ENCODE measurements at regions not wholly inside any gene's neighbourhood (a gene's known extent, or its start where the extent isn't known, plus 50 kb on each side); places are given as distances from the start of the nearest gene placed in this dataset.
"Not testable (repeated sequence)": the region's sequence is repeated elsewhere in the genome, so short reads cannot be mapped to it uniquely, and the experiment has no call there.

- not testable (repeated sequence) for H3K9ac ChIP-seq (ENCODE audit: low read depth in 1 of 2, low read length in 2 of 2); H3K27ac ChIP-seq (ENCODE audit: low read depth, low read length); H3K36me3 ChIP-seq (ENCODE audit: control insufficient read depth in 1 of 2, insufficient read depth in 2 of 2, low read length in 2 of 2); H3K4me1 ChIP-seq (ENCODE audit: control insufficient read depth in 1 of 2, insufficient read depth in 2 of 2, low read length in 2 of 2); H3K27me3 ChIP-seq (ENCODE audit: control insufficient read depth in 1 of 2, insufficient read depth in 2 of 2, low read length in 2 of 2); H3K9me3 ChIP-seq (ENCODE audit: control insufficient read depth in 1 of 2, low read length in 2 of 2); H3K4me3 ChIP-seq (ENCODE audit: low read depth in 1 of 2, low read length in 2 of 2)
Observed at GRCh38 chr10:37525410-37525809, 332.0 kb downstream of the ZNF248 start.

GRCh38 chr10:37520488-37520887 lies 336.9 kb downstream of the ZNF248 start:
- H3K27ac ChIP-seq (ENCODE audit: low read depth, low read length): no peak overlapping the region
- H3K36me3 ChIP-seq (ENCODE audit: control insufficient read depth in 1 of 2, insufficient read depth in 2 of 2, low read length in 2 of 2): no peaks in the 10 kb centered on the region
- H3K9ac ChIP-seq (ENCODE audit: low read depth in 1 of 2, low read length in 2 of 2): no peak overlapping the region
- H3K4me1 ChIP-seq (ENCODE audit: control insufficient read depth in 1 of 2, insufficient read depth in 2 of 2, low read length in 2 of 2): no peaks in the 10 kb centered on the region
- H3K27me3 ChIP-seq (ENCODE audit: control insufficient read depth in 1 of 2, insufficient read depth in 2 of 2, low read length in 2 of 2): no peaks in the 10 kb centered on the region
- H3K9me3 ChIP-seq (ENCODE audit: control insufficient read depth in 1 of 2, low read length in 2 of 2): peaks cover 0 to 5% of the 10 kb centered on the region in 2 donors
- no peak overlapping the region for H3K4me3 ChIP-seq (ENCODE audit: low read depth in 1 of 2, low read length in 2 of 2)

GRCh38 chr10:37510520-37510919 lies 346.9 kb downstream of the ZNF248 start:
- peaks cover 2 to 12% of the 10 kb centered on the region in 2 donors for H3K9me3 ChIP-seq (ENCODE audit: control insufficient read depth in 1 of 2, low read length in 2 of 2)
- H3K36me3 ChIP-seq (ENCODE audit: control insufficient read depth in 1 of 2, insufficient read depth in 2 of 2, low read length in 2 of 2); H3K27ac ChIP-seq (ENCODE audit: low read depth, low read length); H3K27me3 ChIP-seq (ENCODE audit: control insufficient read depth in 1 of 2, insufficient read depth in 2 of 2, low read length in 2 of 2); H3K9ac ChIP-seq (ENCODE audit: low read depth in 1 of 2, low read length in 2 of 2); H3K4me1 ChIP-seq (ENCODE audit: control insufficient read depth in 1 of 2, insufficient read depth in 2 of 2, low read length in 2 of 2); H3K4me3 ChIP-seq (ENCODE audit: low read depth in 1 of 2, low read length in 2 of 2): not testable (repeated sequence)

- H3K9ac ChIP-seq (ENCODE audit: low read depth in 1 of 2, low read length in 2 of 2): no peak overlapping the region
- H3K4me1 ChIP-seq (ENCODE audit: control insufficient read depth in 1 of 2, insufficient read depth in 2 of 2, low read length in 2 of 2): no peaks in the 10 kb centered on the region
- no peaks in the 10 kb centered on the region for H3K9me3 ChIP-seq (ENCODE audit: control insufficient read depth in 1 of 2, low read length in 2 of 2)
Observed at GRCh38 chr10:37496061-37496460, 361.3 kb downstream of the ZNF248 start.

GRCh38 chr10:37495415-37495814 lies 362.0 kb downstream of the ZNF248 start:
- H3K9me3 ChIP-seq (ENCODE audit: control insufficient read depth in 1 of 2, low read length in 2 of 2): peaks cover 0 to 2% of the 10 kb centered on the region in 2 donors
- no peaks in the 10 kb centered on the region for H3K4me1 ChIP-seq (ENCODE audit: control insufficient read depth in 1 of 2, insufficient read depth in 2 of 2, low read length in 2 of 2)
- H3K9ac ChIP-seq (ENCODE audit: low read depth in 1 of 2, low read length in 2 of 2): no peak overlapping the region
- no peak overlapping the region for H3K27ac ChIP-seq (ENCODE audit: low read depth, low read length)
- no peak overlapping the region for H3K4me3 ChIP-seq (ENCODE audit: low read depth in 1 of 2, low read length in 2 of 2)
- no peaks in the 10 kb centered on the region for H3K36me3 ChIP-seq (ENCODE audit: control insufficient read depth in 1 of 2, insufficient read depth in 2 of 2, low read length in 2 of 2)
- no peaks in the 10 kb centered on the region for H3K27me3 ChIP-seq (ENCODE audit: control insufficient read depth in 1 of 2, insufficient read depth in 2 of 2, low read length in 2 of 2)

More at GRCh38 chr10:37496061-37496460, 361.3 kb downstream of the ZNF248 start:
- H3K4me3 ChIP-seq (ENCODE audit: low read depth in 1 of 2, low read length in 2 of 2): no peak overlapping the region
- H3K27ac ChIP-seq (ENCODE audit: low read depth, low read length): no peak overlapping the region
- no peaks in the 10 kb centered on the region for H3K36me3 ChIP-seq (ENCODE audit: control insufficient read depth in 1 of 2, insufficient read depth in 2 of 2, low read length in 2 of 2)
- no peaks in the 10 kb centered on the region for H3K27me3 ChIP-seq (ENCODE audit: control insufficient read depth in 1 of 2, insufficient read depth in 2 of 2, low read length in 2 of 2)

- not testable (repeated sequence) for H3K9ac ChIP-seq (ENCODE audit: low read depth in 1 of 2, low read length in 2 of 2); H3K4me3 ChIP-seq (ENCODE audit: low read depth in 1 of 2, low read length in 2 of 2); H3K36me3 ChIP-seq (ENCODE audit: control insufficient read depth in 1 of 2, insufficient read depth in 2 of 2, low read length in 2 of 2); H3K9me3 ChIP-seq (ENCODE audit: control insufficient read depth in 1 of 2, low read length in 2 of 2); H3K27me3 ChIP-seq (ENCODE audit: control insufficient read depth in 1 of 2, insufficient read depth in 2 of 2, low read length in 2 of 2); H3K27ac ChIP-seq (ENCODE audit: low read depth, low read length); H3K4me1 ChIP-seq (ENCODE audit: control insufficient read depth in 1 of 2, insufficient read depth in 2 of 2, low read length in 2 of 2)
Observed at GRCh38 chr10:37493185-37493796, 364.1 kb downstream of the ZNF248 start.

GRCh38 chr10:37490266-37490665 lies 364.9 kb downstream of the ANKRD30A start:
- no peaks in the 10 kb centered on the region for H3K36me3 ChIP-seq (ENCODE audit: control insufficient read depth in 1 of 2, insufficient read depth in 2 of 2, low read length in 2 of 2)
- no peaks in the 10 kb centered on the region for H3K4me1 ChIP-seq (ENCODE audit: control insufficient read depth in 1 of 2, insufficient read depth in 2 of 2, low read length in 2 of 2)
- H3K27me3 ChIP-seq (ENCODE audit: control insufficient read depth in 1 of 2, insufficient read depth in 2 of 2, low read length in 2 of 2): no peaks in the 10 kb centered on the region
- no peak overlapping the region for H3K27ac ChIP-seq (ENCODE audit: low read depth, low read length)
- H3K9ac ChIP-seq (ENCODE audit: low read depth in 1 of 2, low read length in 2 of 2): no peak overlapping the region
- H3K9me3 ChIP-seq (ENCODE audit: control insufficient read depth in 1 of 2, low read length in 2 of 2): peaks cover 0 to 7% of the 10 kb centered on the region in 2 donors
- no peak overlapping the region for H3K4me3 ChIP-seq (ENCODE audit: low read depth in 1 of 2, low read length in 2 of 2)

- no peaks in the 10 kb centered on the region for H3K27me3 ChIP-seq (ENCODE audit: control insufficient read depth in 1 of 2, insufficient read depth in 2 of 2, low read length in 2 of 2)
- no peak overlapping the region for H3K4me3 ChIP-seq (ENCODE audit: low read depth in 1 of 2, low read length in 2 of 2)
- no peak overlapping the region for H3K27ac ChIP-seq (ENCODE audit: low read depth, low read length)
- no peaks in the 10 kb centered on the region for H3K4me1 ChIP-seq (ENCODE audit: control insufficient read depth in 1 of 2, insufficient read depth in 2 of 2, low read length in 2 of 2)
- no peak overlapping the region for H3K9ac ChIP-seq (ENCODE audit: low read depth in 1 of 2, low read length in 2 of 2)
- no peaks in the 10 kb centered on the region for H3K36me3 ChIP-seq (ENCODE audit: control insufficient read depth in 1 of 2, insufficient read depth in 2 of 2, low read length in 2 of 2)
- H3K9me3 ChIP-seq (ENCODE audit: control insufficient read depth in 1 of 2, low read length in 2 of 2): peaks cover 0 to 7% of the 10 kb centered on the region in 2 donors
Observed at GRCh38 chr10:37489658-37490003, 364.2 kb downstream of the ANKRD30A start.

GRCh38 chr10:37488792-37489657 lies 363.6 kb downstream of the ANKRD30A start:
- Histone ChIP-seq H3K4me1 (ENCODE audit: control insufficient read depth in 1 of 2, insufficient read depth in 2 of 2, low read length in 2 of 2) (no peaks in the 10 kb centered on the region), H3K9ac (ENCODE audit: low read depth in 1 of 2, low read length in 2 of 2) (no peak overlapping the region), H3K9me3 (ENCODE audit: control insufficient read depth in 1 of 2, low read length in 2 of 2) (peaks cover 0 to 7% of the 10 kb centered on the region in 2 donors), H3K27ac (ENCODE audit: low read depth, low read length) (no peak overlapping the region), H3K27me3 (ENCODE audit: control insufficient read depth in 1 of 2, insufficient read depth in 2 of 2, low read length in 2 of 2) (no peaks in the 10 kb centered on the region), H3K36me3 (ENCODE audit: control insufficient read depth in 1 of 2, insufficient read depth in 2 of 2, low read length in 2 of 2) (no peaks in the 10 kb centered on the region), H3K4me3 (ENCODE audit: low read depth in 1 of 2, low read length in 2 of 2) (no peak overlapping the region)

- not testable (repeated sequence) for H3K27ac ChIP-seq (ENCODE audit: low read depth, low read length); H3K27me3 ChIP-seq (ENCODE audit: control insufficient read depth in 1 of 2, insufficient read depth in 2 of 2, low read length in 2 of 2); H3K4me1 ChIP-seq (ENCODE audit: control insufficient read depth in 1 of 2, insufficient read depth in 2 of 2, low read length in 2 of 2); H3K9ac ChIP-seq (ENCODE audit: low read depth in 1 of 2, low read length in 2 of 2); H3K36me3 ChIP-seq (ENCODE audit: control insufficient read depth in 1 of 2, insufficient read depth in 2 of 2, low read length in 2 of 2); H3K4me3 ChIP-seq (ENCODE audit: low read depth in 1 of 2, low read length in 2 of 2); H3K9me3 ChIP-seq (ENCODE audit: control insufficient read depth in 1 of 2, low read length in 2 of 2)
Observed at GRCh38 chr10:37480596-37480995, 355.2 kb downstream of the ANKRD30A start.
